HG02571 (cell line): ENCODE measurements at regions not wholly inside any gene's neighbourhood (a gene's known extent, or its start where the extent isn't known, plus 50 kb on each side); places are given as distances from the start of the nearest gene placed in this dataset.

Experiments
- ATAC-seq: cut with Tn5 transposase; IDR thresholded peaks from one replicate; pipeline ENCODE4 v1.9.1; 2021; ENCODE audit warnings: mild to moderate bottlenecking, moderate library complexity; ENCODE audit not compliant: unreplicated experiment

GRCh38 chr6:159444056-159444760 is 248.8 kb downstream of the SOD2 start:
- no peak for ATAC-seq

DNA sequence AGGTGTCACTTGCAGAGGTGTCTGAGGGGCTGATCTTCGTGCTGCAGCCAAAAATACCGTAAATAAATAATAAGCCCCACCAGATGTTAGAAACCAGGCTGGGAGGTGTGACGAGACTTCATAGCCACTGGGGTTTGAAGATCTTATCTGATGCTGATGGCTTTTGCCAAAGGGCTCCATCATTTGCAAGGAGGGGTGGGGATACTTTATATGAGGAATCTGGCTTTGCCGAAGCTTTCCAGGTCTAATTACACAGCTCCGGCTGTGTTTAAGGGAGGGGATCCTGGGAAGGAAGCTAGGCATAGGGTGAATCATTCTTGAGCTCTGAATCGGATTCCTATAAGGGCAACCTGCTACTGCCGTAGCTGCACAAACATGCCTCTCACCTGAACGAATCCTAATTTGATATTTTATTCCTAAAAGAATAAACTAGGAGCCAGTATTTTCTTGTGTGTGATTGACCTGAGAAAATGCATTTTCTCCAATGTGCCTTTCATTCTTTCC is 249.6 kb downstream of the SOD2 start:
- no peak for ATAC-seq

GRCh38 chr6:159441704-159441981 is 251.4 kb downstream of the SOD2 start:
- ATAC-seq: no peak

DNA sequence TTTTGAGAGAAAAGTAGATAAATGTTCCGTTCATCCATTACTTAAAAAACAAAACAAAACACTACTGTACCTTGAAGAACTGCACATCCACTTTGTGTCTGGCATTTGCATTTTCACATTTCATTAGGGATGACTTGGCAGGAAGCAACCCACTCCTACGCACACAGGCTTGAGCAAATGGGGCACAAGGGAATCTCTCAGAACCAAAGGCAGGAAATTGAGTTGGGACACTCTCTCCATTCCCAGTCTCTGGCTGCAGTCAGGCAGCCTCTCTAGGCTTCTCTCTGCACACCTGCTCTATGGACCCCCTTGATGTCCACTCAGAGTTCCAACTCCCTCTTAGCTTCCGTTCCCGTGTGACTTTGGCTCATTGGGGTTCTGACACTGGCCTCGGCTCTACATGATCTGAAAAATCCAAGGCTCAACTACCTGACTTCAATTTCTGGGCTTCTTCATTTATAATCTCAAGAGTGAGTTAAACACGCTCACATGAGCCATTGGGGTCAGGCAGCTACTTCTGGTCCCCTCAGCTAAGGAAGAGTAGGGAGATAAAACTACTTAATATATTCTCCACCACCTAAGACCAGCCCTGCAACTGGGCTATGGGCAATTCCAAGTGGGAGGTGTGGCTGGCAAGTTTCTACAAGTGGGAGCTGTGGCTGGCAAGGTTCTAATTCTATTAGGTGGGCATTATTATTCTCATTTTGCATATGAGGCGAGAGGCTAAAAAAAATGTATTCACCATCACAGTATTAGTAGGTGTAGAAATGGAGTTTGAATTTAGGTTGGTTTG is 251.9 kb downstream of the SOD2 start:
- ATAC-seq: no peak

GRCh38 chr6:159440349-159440748 is 252.7 kb downstream of the SOD2 start:
- no peak for ATAC-seq

GRCh38 chr6:159439651-159440050 is 253.4 kb downstream of the SOD2 start:
- ATAC-seq: no peak

DNA sequence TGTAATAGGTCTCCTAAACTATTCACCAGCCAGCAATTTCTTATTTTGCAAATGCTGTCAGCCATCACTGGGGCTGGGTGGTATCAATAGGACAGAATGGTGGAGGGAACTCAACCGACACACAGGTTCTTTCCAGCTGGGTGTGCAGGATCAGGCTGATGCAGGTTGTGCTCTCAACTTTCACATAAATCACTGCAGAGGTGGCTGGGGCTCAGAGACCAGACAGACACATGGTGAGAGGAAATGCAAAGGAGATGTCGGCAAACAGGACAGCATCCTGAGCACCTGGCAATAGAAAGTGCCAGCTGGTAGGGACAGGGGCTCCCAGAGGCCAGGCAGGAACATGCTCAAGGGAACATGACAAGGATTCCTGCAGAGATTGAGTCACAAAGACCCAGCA is 254.9 kb downstream of the SOD2 start:
- ATAC-seq: no peak

- no peak for ATAC-seq
Measured at GRCh38 chr6:159436581-159436980, 256.5 kb downstream of the SOD2 start.

DNA sequence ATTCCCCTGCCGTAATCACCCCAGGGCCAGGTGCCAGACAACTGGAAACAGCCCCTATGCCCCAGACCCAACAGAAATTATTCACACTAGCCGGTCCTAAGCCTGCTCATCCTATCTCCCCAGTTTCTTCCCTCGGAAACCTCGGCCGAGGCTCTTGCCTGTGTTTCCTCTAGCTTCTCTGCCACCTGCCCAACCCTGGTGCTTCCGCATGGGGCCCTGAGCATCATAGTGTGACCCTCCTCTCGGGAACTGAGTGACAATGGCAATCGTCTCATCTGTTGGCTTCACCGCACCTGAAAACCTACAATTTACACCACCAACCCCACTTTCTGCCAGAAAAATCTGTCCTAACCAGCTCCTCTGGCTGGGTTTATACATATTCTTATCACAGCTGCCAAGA is 257.3 kb downstream of the SOD2 start:
- ATAC-seq: no peak

GRCh38 chr6:159434410-159434809 is 258.6 kb downstream of the SOD2 start:
- no peak for ATAC-seq

GRCh38 chr6:159433550-159433949 is 259.5 kb downstream of the SOD2 start:
- no peak for ATAC-seq

GRCh38 chr6:159431750-159432149 is 261.3 kb downstream of the SOD2 start:
- ATAC-seq: no peak

GRCh38 chr6:159430323-159430722 is 261.1 kb downstream of the FNDC1 start:
- ATAC-seq: no peak

DNA sequence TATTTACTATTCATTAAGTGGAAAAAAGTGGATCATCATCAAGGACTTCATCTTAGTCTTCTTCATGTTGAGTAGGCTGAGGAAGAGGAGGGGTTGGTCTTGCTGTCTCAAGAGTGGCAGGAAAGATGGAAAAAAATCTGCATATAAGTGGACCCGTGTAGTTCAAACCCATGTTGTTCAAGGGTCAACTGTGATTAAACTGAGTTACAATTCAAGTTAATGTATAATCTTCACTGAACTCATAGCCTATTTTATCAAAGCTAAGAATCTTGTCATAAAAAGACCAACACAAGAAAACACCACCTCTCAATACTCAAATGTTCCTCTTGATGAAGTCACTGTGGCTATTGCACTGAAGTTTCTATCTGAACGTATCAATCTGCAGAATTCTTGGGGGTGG is 260.2 kb downstream of the FNDC1 start:
- no peak for ATAC-seq

DNA sequence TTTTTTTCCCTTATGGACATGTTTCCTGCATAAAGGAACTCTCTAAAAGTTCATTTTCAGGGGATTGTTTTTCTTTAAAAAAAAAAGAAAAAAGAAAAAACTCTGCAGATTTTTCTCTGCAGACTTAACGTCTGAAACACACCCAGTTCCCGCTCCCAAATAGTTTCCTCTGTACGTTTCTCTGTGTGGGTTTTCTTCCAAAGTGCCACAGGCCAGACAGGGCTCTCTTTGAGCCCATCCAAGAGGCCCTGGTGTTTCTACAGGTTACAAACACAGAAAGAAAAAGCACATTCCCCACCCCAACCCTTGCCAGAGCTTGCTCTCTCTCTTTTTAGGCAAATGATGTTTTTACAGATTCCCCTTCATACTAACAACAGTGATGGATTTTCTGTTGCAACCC is 258.6 kb downstream of the FNDC1 start:
- no peak for ATAC-seq

GRCh38 chr6:159427335-159427734 is 258.1 kb downstream of the FNDC1 start:
- no peak for ATAC-seq

GRCh38 chr6:159425421-159425820 is 256.2 kb downstream of the FNDC1 start:
- no peak for ATAC-seq

- ATAC-seq: no peak
Measured at GRCh38 chr6:159422041-159422984, 253.1 kb downstream of the FNDC1 start.

GRCh38 chr6:159421586-159421985 is 252.4 kb downstream of the FNDC1 start:
- no peak for ATAC-seq

DNA sequence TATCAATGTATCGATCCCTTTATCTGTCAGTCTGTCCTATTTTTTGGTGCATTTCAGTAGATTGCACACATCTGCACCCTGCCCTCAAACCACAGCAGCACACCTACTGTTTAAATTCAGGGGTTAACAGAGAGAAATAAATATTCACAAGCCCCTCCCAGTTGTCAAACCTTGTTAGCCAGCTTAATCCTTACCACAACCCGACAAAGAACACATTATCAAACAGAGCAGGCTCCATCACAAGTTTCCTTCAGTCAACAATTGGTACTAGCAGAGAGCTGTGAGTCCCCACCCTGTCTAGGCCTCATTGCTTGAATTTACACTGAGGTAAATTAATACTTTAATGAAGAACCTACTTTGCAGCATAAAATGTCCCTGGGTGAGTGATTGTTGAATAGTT is 249.8 kb downstream of the FNDC1 start:
- ATAC-seq: no peak

DNA sequence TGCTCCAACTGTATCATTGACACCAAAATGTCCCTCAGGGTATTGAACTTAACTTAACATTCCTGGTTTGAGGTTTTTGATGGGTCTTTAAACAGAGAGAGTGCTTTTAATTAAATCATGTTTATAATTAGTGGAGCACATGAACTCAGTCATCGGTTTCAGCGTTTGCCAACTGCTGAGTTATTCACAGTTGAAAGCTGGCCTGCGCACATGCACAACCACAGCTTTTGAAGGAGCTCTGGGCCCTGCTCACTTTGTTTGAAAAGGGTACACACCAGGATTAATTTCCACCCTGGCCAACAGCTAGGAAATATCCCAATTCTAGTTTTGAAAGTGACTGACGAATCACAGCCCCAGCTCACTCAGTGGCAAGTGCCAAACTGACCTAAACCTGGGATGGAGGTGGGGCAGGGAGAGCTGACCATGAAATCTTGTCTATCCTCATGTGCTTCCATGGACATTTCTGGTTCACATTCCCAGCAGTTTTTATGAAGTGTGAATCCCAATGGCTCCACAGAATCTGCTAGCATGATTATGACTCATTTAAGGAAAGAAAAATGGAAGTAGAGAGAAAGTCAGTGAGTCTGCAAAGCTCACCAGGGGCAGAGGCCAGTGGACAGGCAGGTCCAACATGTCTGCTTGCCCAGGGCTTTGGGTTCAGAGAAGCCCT is 247.8 kb downstream of the FNDC1 start:
- ATAC-seq: no peak
